ENCODE measurements at regions not wholly inside any gene's neighbourhood (a gene's known extent, or its start where the extent isn't known, plus 50 kb on each side); places are given as distances from the start of the nearest gene placed in this dataset.

GRCh38 chr5:164728733-164729132, 1223.3 kb downstream of the MAT2B start:
- H3K4me2 ChIP-seq (ENCODE audit: low read length) = no peak overlapping the region
- TF ChIP-seq CTCF (IDR thresholded peaks at IDR 0.05; ENCODE audit: low read length) = no peak
- TF ChIP-seq EZH2 (IDR thresholded peaks at IDR 0.05; ENCODE audit: borderline replicate concordance, low read length) = no peak
- no peak overlapping the region for H2AFZ ChIP-seq (ENCODE audit: low read length)
- H4K20me1 ChIP-seq (ENCODE audit: insufficient read depth, low read length) = no peaks in the 10 kb centered on the region
- H3K79me2 ChIP-seq (ENCODE audit: insufficient read depth, low read length) = no peaks in the 10 kb centered on the region
- no peak overlapping the region for H3K9ac ChIP-seq (ENCODE audit: low read length)
- H3K36me3 ChIP-seq (ENCODE audit: insufficient read depth, low read length) = no peaks in the 10 kb centered on the region
- H3K9me2 ChIP-seq (ENCODE audit: low read depth, low read length) = no peaks in the 10 kb centered on the region
- no peak overlapping the region for H3K27ac ChIP-seq (ENCODE audit: low read depth, low read length, poor library complexity, severe bottlenecking)
- no peaks in the 10 kb centered on the region for H3K9me3 ChIP-seq (ENCODE audit: low read length)
- no peaks in the 10 kb centered on the region for H3K27me3 ChIP-seq (ENCODE audit: insufficient read depth, low read length)
- no peaks in the 10 kb centered on the region for H3F3A ChIP-seq (ENCODE audit: insufficient read depth, low read length)
- no peaks in the 10 kb centered on the region for H3K4me1 ChIP-seq (ENCODE audit: insufficient read depth, low read length, severe bottlenecking)
- H3K4me3 ChIP-seq (ENCODE audit: low read depth, low read length, poor library complexity, severe bottlenecking) = no peak overlapping the region

- Histone ChIP-seq H3K9ac (ENCODE audit: low read length) (no peak overlapping the region), H3K9me3 (ENCODE audit: low read length) (no peaks in the 10 kb centered on the region), H3K4me3 (ENCODE audit: low read depth, low read length, poor library complexity, severe bottlenecking) (no peak overlapping the region), H3K4me2 (ENCODE audit: low read length) (no peak overlapping the region), H3K9me2 (ENCODE audit: low read depth, low read length) (no peaks in the 10 kb centered on the region), H3F3A (ENCODE audit: insufficient read depth, low read length) (no peaks in the 10 kb centered on the region), H3K79me2 (ENCODE audit: insufficient read depth, low read length) (no peaks in the 10 kb centered on the region), H2AFZ (ENCODE audit: low read length) (no peak overlapping the region), H3K27ac (ENCODE audit: low read depth, low read length, poor library complexity, severe bottlenecking) (no peak overlapping the region), H3K27me3 (ENCODE audit: insufficient read depth, low read length) (no peaks in the 10 kb centered on the region), H3K4me1 (ENCODE audit: insufficient read depth, low read length, severe bottlenecking) (no peaks in the 10 kb centered on the region), H4K20me1 (ENCODE audit: insufficient read depth, low read length) (no peaks in the 10 kb centered on the region), H3K36me3 (ENCODE audit: insufficient read depth, low read length) (no peaks in the 10 kb centered on the region)
- no peak for TF ChIP-seq EZH2 (IDR thresholded peaks at IDR 0.05; ENCODE audit: borderline replicate concordance, low read length)
- no peak for TF ChIP-seq CTCF (IDR thresholded peaks at IDR 0.05; ENCODE audit: low read length)
Observed at GRCh38 chr5:164735334-164735733, 1229.9 kb downstream of the MAT2B start.

- TF ChIP-seq EZH2 (IDR thresholded peaks at IDR 0.05; ENCODE audit: borderline replicate concordance, low read length) (no peak), CTCF (IDR thresholded peaks at IDR 0.05; ENCODE audit: low read length) (no peak)
Observed at GRCh38 chr5:164741376-164741775, 1236.0 kb downstream of the MAT2B start.

More at GRCh38 chr5:164741376-164741775, 1236.0 kb downstream of the MAT2B start:
- Histone ChIP-seq H3K27ac (ENCODE audit: low read depth, low read length, poor library complexity, severe bottlenecking) (no peak overlapping the region), H3K9ac (ENCODE audit: low read length) (no peak overlapping the region), H3K27me3 (ENCODE audit: insufficient read depth, low read length) (no peaks in the 10 kb centered on the region), H4K20me1 (ENCODE audit: insufficient read depth, low read length) (no peaks in the 10 kb centered on the region), H3K36me3 (ENCODE audit: insufficient read depth, low read length) (no peaks in the 10 kb centered on the region), H3K9me2 (ENCODE audit: low read depth, low read length) (no peaks in the 10 kb centered on the region), H3K4me2 (ENCODE audit: low read length) (no peak overlapping the region), H3K4me1 (ENCODE audit: insufficient read depth, low read length, severe bottlenecking) (no peaks in the 10 kb centered on the region), H3K79me2 (ENCODE audit: insufficient read depth, low read length) (no peaks in the 10 kb centered on the region), H3F3A (ENCODE audit: insufficient read depth, low read length) (no peaks in the 10 kb centered on the region), H3K4me3 (ENCODE audit: low read depth, low read length, poor library complexity, severe bottlenecking) (no peak overlapping the region), H3K9me3 (ENCODE audit: low read length) (no peaks in the 10 kb centered on the region), H2AFZ (ENCODE audit: low read length) (no peak overlapping the region)
